ENCODE measurements at regions not wholly inside any gene's neighbourhood (a gene's known extent, or its start where the extent isn't known, plus 50 kb on each side); places are given as distances from the start of the nearest gene placed in this dataset.
A peak's percentile ranks its signal among the peaks of the same experiment; 100 is the strongest.

- no peak overlapping the region for H2AFZ ChIP-seq (ENCODE audit: insufficient read depth, low read depth, low read length, poor library complexity, severe bottlenecking)
- H4K20me1 ChIP-seq (ENCODE audit: insufficient read depth, low read length), result no peaks in the 10 kb centered on the region
- no peak overlapping the region for H3K9ac ChIP-seq (ENCODE audit: insufficient read depth, low read length, poor library complexity, severe bottlenecking)
- H3K27ac ChIP-seq (ENCODE audit: low read depth in 1 of 2, low read length in 2 of 2), result no peak overlapping the region
- TF ChIP-seq, protein P1, sequence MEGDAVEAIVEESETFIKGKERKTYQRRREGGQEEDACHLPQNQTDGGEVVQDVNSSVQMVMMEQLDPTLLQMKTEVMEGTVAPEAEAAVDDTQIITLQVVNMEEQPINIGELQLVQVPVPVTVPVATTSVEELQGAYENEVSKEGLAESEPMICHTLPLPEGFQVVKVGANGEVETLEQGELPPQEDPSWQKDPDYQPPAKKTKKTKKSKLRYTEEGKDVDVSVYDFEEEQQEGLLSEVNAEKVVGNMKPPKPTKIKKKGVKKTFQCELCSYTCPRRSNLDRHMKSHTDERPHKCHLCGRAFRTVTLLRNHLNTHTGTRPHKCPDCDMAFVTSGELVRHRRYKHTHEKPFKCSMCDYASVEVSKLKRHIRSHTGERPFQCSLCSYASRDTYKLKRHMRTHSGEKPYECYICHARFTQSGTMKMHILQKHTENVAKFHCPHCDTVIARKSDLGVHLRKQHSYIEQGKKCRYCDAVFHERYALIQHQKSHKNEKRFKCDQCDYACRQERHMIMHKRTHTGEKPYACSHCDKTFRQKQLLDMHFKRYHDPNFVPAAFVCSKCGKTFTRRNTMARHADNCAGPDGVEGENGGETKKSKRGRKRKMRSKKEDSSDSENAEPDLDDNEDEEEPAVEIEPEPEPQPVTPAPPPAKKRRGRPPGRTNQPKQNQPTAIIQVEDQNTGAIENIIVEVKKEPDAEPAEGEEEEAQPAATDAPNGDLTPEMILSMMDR (IDR thresholded peaks at IDR 0.05), result no peak
- H3K27me3 ChIP-seq (ENCODE audit: control insufficient read depth in 2 of 2, insufficient read depth in 2 of 2, low read length in 2 of 2), result peaks cover 1 to 2% of the 10 kb centered on the region in 2 donors
- no peaks in the 10 kb centered on the region for H3K36me3 Mint-ChIP-seq
- no peak overlapping the region for H3K4me3 Mint-ChIP-seq
- peaks cover 5 to 10% (median 10%) of the 10 kb centered on the region in 3 donors for H3K27me3 Mint-ChIP-seq (ENCODE audit: low read depth in 3 of 3)
- no peaks in the 10 kb centered on the region for H3K79me2 ChIP-seq (ENCODE audit: insufficient read depth, low read length)
- H3K9me3 ChIP-seq (replicated peaks in 1 of 2; ENCODE audit: control insufficient read depth in 1 of 2, insufficient read depth in 1 of 2, low read length in 2 of 2), result no peaks in the 10 kb centered on the region
- H3K36me3 ChIP-seq (replicated peaks in 1 of 2; ENCODE audit: control insufficient read depth in 1 of 2, insufficient read depth in 2 of 2, low read length in 2 of 2), result no peaks in the 10 kb centered on the region
- intact Hi-C loops (cut with micrococcal nuclease), result no loop called here
- no peak overlapping the region for H3K4me3 ChIP-seq (replicated peaks in 1 of 3; ENCODE audit: low read depth in 2 of 3, low read length in 3 of 3)
- WGBS (ENCODE audit: insufficient coverage), result 46% methylated on average over 2 of the region's 3 CpGs
- DNase-seq, result no peak
- peaks cover 0 to 3% (median 0%) of the 10 kb centered on the region in 7 donors for H3K9me3 Mint-ChIP-seq
- H3K27ac Mint-ChIP-seq, result peak overlapping the region in 3 of 7 donors; percentile 29 to 66 (median 55)
- H3K4me1 Mint-ChIP-seq, result no peaks in the 10 kb centered on the region
- no peaks in the 10 kb centered on the region for H3K4me1 ChIP-seq (ENCODE audit: control insufficient read depth in 1 of 2, insufficient read depth in 2 of 2, low read length in 2 of 2)
- H3K4me2 ChIP-seq (replicated peaks; ENCODE audit: extremely low read depth, low read length, poor library complexity, severe bottlenecking), result no peak overlapping the region
These were observed 178.5 kb downstream of the ARL4C start for GRCh38 chr2:234318361-234318760.

- H3K27me3 Mint-ChIP-seq (ENCODE audit: low read depth in 3 of 3), result peaks cover 5 to 15% (median 7%) of the 10 kb centered on the region in 3 donors
- Histone ChIP-seq H4K20me1 (ENCODE audit: insufficient read depth, low read length) (no peaks in the 10 kb centered on the region), H3K4me1 (ENCODE audit: control insufficient read depth in 1 of 2, insufficient read depth in 2 of 2, low read length in 2 of 2) (peaks cover 9 to 11% of the 10 kb centered on the region in 2 donors), H3K4me3 (replicated peaks in 1 of 3; ENCODE audit: low read depth in 2 of 3, low read length in 3 of 3) (no peak overlapping the region), H2AFZ (ENCODE audit: insufficient read depth, low read depth, low read length, poor library complexity, severe bottlenecking) (no peak overlapping the region), H3K27ac (ENCODE audit: low read depth in 1 of 2, low read length in 2 of 2) (no peak overlapping the region), H3K79me2 (ENCODE audit: insufficient read depth, low read length) (no peaks in the 10 kb centered on the region), H3K36me3 (replicated peaks in 1 of 2; ENCODE audit: control insufficient read depth in 1 of 2, insufficient read depth in 2 of 2, low read length in 2 of 2) (no peaks in the 10 kb centered on the region), H3K9me3 (replicated peaks in 1 of 2; ENCODE audit: control insufficient read depth in 1 of 2, insufficient read depth in 1 of 2, low read length in 2 of 2) (no peaks in the 10 kb centered on the region), H3K9ac (ENCODE audit: insufficient read depth, low read length, poor library complexity, severe bottlenecking) (no peak overlapping the region), H3K27me3 (ENCODE audit: control insufficient read depth in 2 of 2, insufficient read depth in 2 of 2, low read length in 2 of 2) (no peaks in the 10 kb centered on the region), H3K4me2 (replicated peaks; ENCODE audit: extremely low read depth, low read length, poor library complexity, severe bottlenecking) (no peak overlapping the region)
- peaks cover 5% of the 10 kb centered on the region in 2 donors for H3K36me3 Mint-ChIP-seq
- H3K27ac Mint-ChIP-seq, result peak overlapping the region in 1 of 7 donors; percentile 20
- intact Hi-C loops (cut with micrococcal nuclease), result no loop called here
- no peak for DNase-seq
- peaks cover 0 to 3% (median 0%) of the 10 kb centered on the region in 7 donors for H3K9me3 Mint-ChIP-seq
- TF ChIP-seq, protein P1 (IDR thresholded peaks at IDR 0.05), result no peak
- WGBS (ENCODE audit: insufficient coverage), result no CpG with 5 or more reads among the region's 4 CpGs
- peaks cover 13% of the 10 kb centered on the region for H3K4me1 Mint-ChIP-seq
- peak overlapping the region in 1 of 2 donors; percentile 15 for H3K4me3 Mint-ChIP-seq
These were observed 183.3 kb downstream of the ARL4C start for GRCh38 chr2:234313558-234313957.
